HEK293T (cell line): ENCODE measurements at regions not wholly inside any gene's neighbourhood (a gene's known extent, or its start where the extent isn't known, plus 50 kb on each side); places are given as distances from the start of the nearest gene placed in this dataset.

ENCODE experiments used
- ARNT ChIP-seq: fragments of 450-650 bp; IDR thresholded peaks from 2 replicates; pipeline ENCODE4 v1.6.1; 2017; ENCODE audit warnings: mild to moderate bottlenecking
- BHLHE40 ChIP-seq: fragments of 450-650 bp; IDR thresholded peaks from 2 replicates; pipeline ENCODE4 v1.6.1; 2016; ENCODE audit warnings: mild to moderate bottlenecking, moderate library complexity, borderline replicate concordance
- CTBP1 ChIP-seq: fragments of 450-650 bp; IDR thresholded peaks from 2 replicates; pipeline ENCODE4 v1.6.1; 2016; ENCODE audit warnings: borderline replicate concordance
- ELF4 ChIP-seq: fragments of 450-650 bp; IDR thresholded peaks from 2 replicates; pipeline ENCODE4 v1.6.1; 2017; ENCODE audit warnings: antibody characterized with exemption
- FOXA1 ChIP-seq: fragments of 450-650 bp; IDR thresholded peaks from 2 replicates; pipeline ENCODE4 v1.6.1; 2016; ENCODE audit warnings: mild to moderate bottlenecking
- FOXK2 ChIP-seq: fragments of 450-650 bp; IDR thresholded peaks from 2 replicates; pipeline ENCODE4 v1.6.1; 2016; ENCODE audit warnings: mild to moderate bottlenecking
- FOXM1 ChIP-seq: fragments of 450-650 bp; IDR thresholded peaks from 2 replicates; pipeline ENCODE4 v1.6.1; 2017; ENCODE audit warnings: mild to moderate bottlenecking, borderline replicate concordance
- HDGF ChIP-seq: fragments of 450-650 bp; IDR thresholded peaks from 2 replicates; pipeline ENCODE4 v1.6.1; 2017; ENCODE audit warnings: antibody characterized with exemption, borderline replicate concordance
- NFRKB ChIP-seq: fragments of 450-650 bp; IDR thresholded peaks from 2 replicates; pipeline ENCODE4 v1.6.1; 2016; ENCODE audit warnings: mild to moderate bottlenecking, moderate library complexity
- SP1 ChIP-seq: fragments of 450-650 bp; IDR thresholded peaks from 2 replicates; pipeline ENCODE4 v1.6.1; 2017
- SUZ12 ChIP-seq: fragments of 450-650 bp; IDR thresholded peaks from 2 replicates; pipeline ENCODE4 v1.6.1; 2016; ENCODE audit warnings: mild to moderate bottlenecking
- TARDBP ChIP-seq: fragments of 450-650 bp; IDR thresholded peaks from 2 replicates; pipeline ENCODE4 v1.6.1; 2016
- TF ChIP-seq, protein P1 (sequence below): fragments of 450-650 bp; IDR thresholded peaks from 2 replicates; pipeline ENCODE4 v1.6.1; 2016

DNA sequence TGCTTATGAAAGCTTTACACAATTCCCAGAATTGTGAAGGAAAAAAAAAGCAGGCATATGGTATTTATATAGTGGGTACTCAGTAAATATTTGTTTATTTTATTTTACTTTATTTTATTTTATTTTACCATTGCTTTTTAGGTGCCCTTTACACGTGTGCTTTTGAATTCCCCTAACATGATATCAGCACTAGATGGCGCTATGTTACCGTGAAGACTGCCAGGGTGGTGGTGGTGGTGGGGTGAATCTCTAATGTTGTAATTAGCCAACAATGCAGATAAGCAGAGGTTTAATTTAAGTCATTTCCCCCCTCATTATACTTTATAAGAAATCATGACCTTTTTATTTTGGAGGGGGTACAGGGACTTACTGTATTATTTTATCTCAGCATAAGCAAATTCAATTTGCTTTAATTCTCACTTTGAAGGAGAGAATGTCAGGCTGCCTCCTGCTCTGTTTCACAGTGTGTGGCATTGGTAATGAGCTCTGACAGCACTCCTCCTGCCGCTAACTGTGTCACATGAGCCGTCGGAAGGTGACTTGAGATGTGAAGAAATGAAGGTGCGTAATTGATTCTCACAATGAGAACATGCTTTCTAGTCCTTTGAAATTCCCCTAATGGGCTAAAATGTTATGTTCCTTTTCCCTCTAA lies 165.6 kb downstream of the YTHDC2 start:
- no peak for TF ChIP-seq FOXA1
- TF ChIP-seq SUZ12: no peak
- no peak for TF ChIP-seq TARDBP
- no peak for TF ChIP-seq BHLHE40
- no peak for TF ChIP-seq FOXM1
- TF ChIP-seq FOXK2: no peak
- no peak for TF ChIP-seq CTBP1
- TF ChIP-seq HDGF: no peak
- TF ChIP-seq NFRKB: no peak
- no peak for TF ChIP-seq SP1
- TF ChIP-seq, protein P1, sequence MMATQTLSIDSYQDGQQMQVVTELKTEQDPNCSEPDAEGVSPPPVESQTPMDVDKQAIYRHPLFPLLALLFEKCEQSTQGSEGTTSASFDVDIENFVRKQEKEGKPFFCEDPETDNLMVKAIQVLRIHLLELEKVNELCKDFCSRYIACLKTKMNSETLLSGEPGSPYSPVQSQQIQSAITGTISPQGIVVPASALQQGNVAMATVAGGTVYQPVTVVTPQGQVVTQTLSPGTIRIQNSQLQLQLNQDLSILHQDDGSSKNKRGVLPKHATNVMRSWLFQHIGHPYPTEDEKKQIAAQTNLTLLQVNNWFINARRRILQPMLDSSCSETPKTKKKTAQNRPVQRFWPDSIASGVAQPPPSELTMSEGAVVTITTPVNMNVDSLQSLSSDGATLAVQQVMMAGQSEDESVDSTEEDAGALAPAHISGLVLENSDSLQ: no peak
- no peak for TF ChIP-seq ARNT
- TF ChIP-seq ELF4: no peak
